Activated naive CD4-positive, alpha-beta T cell treated with anti-CD3 and anti-CD28 coated beads, Interleukin-2, amount 50 U/mL, for 24 hours (primary cell): ENCODE measurements at regions not wholly inside any gene's neighbourhood (a gene's known extent, or its start where the extent isn't known, plus 50 kb on each side); places are given as distances from the start of the nearest gene placed in this dataset.
A peak's percentile ranks its signal among the peaks of the same experiment; 100 is the strongest.
"Not testable (repeated sequence)": the region's sequence is repeated elsewhere in the genome, so short reads cannot be mapped to it uniquely, and the experiment has no call there.

Source experiments
- H3K27ac Mint-ChIP-seq: one replicate; pipeline ENCODE4 v1.8.0; 2021; ENCODE audit warnings: mild to moderate bottlenecking, mixed read lengths
- H3K27me3 Mint-ChIP-seq: one replicate; pipeline ENCODE4 v1.8.0; 2021; ENCODE audit warnings: mixed read lengths
- H3K36me3 Mint-ChIP-seq: one replicate; pipeline ENCODE4 v1.8.0; 2021; ENCODE audit warnings: mixed read lengths
- H3K4me1 Mint-ChIP-seq: one replicate; pipeline ENCODE4 v1.8.0; 2021; ENCODE audit warnings: mixed read lengths
- H3K4me3 Mint-ChIP-seq: one replicate; pipeline ENCODE4 v1.8.0; 2021; ENCODE audit warnings: mild to moderate bottlenecking, mixed read lengths
- H3K9me3 Mint-ChIP-seq: one replicate; pipeline ENCODE4 v1.8.0; 2021; ENCODE audit warnings: mixed read lengths

DNA sequence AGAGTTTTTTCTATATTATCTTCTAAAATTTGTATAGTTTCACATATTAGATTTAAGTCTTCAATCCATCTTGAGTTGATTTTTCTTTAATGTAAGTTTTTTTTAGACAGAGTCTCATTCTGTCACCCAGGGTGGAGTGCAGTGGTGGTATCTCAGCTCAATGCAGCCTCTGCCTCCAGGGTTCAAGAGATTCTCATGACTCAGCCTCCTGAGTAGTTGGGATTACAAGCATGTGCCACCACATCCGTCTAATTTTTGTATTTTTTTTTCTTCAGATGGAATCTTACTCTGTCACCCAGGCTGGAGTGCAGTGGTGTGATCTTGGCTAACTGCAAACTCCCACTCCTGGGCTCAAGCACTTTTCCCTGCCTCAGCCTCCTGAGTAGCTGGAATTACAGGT, 143.4 kb upstream of the ZNF92 start:
- Mint-ChIP-seq H3K27me3 (peaks cover 1% of the 10 kb centered on the region), H3K9me3 (no peaks in the 10 kb centered on the region), H3K27ac (no peak overlapping the region), H3K4me1 (peaks cover 10% of the 10 kb centered on the region), H3K36me3 (no peaks in the 10 kb centered on the region), H3K4me3 (no peak overlapping the region)

DNA sequence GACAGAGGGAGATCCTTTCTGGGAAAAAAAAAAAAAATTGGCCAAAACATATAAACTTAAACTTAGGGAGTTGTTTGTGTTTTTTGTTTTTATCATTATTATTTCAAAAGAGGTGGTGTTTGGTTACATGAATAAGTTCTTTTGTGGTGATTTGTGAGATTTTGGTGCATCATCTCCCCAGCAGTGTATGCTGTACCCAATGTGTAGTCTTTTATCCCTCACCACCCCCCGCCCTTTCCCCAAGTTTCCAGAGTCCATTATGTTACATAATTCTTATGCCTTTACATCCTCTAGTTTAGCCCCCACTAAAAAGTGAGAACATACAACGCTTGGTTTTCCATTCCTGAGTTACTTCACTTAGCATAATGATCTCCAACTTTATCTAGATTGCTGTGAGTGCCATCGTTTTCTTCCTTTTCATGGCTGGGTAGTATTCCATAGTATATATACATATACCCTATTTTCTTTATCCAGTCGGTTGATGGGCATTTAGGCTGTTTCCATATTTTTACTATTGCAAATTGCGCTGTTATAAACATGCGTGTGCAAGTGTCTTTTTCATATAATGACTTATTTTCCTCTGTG, 148.1 kb upstream of the ZNF92 start:
- no peaks in the 10 kb centered on the region for H3K36me3 Mint-ChIP-seq
- no peak overlapping the region for H3K4me3 Mint-ChIP-seq
- no peaks in the 10 kb centered on the region for H3K27me3 Mint-ChIP-seq
- no peaks in the 10 kb centered on the region for H3K4me1 Mint-ChIP-seq
- H3K27ac Mint-ChIP-seq, result no peak overlapping the region
- H3K9me3 Mint-ChIP-seq, result no peaks in the 10 kb centered on the region

- H3K4me3 Mint-ChIP-seq, result no peak overlapping the region
Measured at GRCh38 chr7:65222655-65223054, 151.0 kb upstream of the ZNF92 start.

DNA sequence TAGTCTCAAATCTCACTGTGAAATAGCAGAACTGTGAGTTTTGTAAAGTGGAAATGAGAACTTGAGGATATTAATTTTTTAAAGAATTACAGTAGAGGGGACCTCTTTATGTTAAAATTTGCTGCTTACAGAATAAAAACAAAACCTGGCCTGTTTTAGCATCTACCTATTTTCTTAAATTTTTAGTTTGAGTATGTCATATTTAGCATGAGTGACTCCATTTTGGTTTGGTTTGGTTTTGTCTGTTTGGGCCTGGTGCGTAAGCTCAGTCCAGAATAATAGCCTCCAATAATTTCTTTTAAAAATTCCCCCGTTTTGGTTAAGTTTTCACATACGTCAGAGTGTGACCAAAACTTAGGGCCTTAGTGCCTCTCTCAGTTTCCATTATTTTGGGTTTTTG, 152.0 kb upstream of the ZNF92 start:
- Mint-ChIP-seq H3K36me3 (no peaks in the 10 kb centered on the region), H3K27me3 (no peaks in the 10 kb centered on the region), H3K4me3 (no peak overlapping the region), H3K27ac (no peak overlapping the region), H3K9me3 (no peaks in the 10 kb centered on the region), H3K4me1 (no peaks in the 10 kb centered on the region)

More at GRCh38 chr7:65222655-65223054, 151.0 kb upstream of the ZNF92 start:
- H3K27ac Mint-ChIP-seq, result no peak overlapping the region
- H3K4me1 Mint-ChIP-seq, result no peaks in the 10 kb centered on the region
- no peaks in the 10 kb centered on the region for H3K9me3 Mint-ChIP-seq
- no peaks in the 10 kb centered on the region for H3K36me3 Mint-ChIP-seq
- no peaks in the 10 kb centered on the region for H3K27me3 Mint-ChIP-seq

GRCh38 chr7:65219623-65220022, 154.0 kb upstream of the ZNF92 start:
- no peaks in the 10 kb centered on the region for H3K36me3 Mint-ChIP-seq
- H3K27me3 Mint-ChIP-seq, result peaks cover 2% of the 10 kb centered on the region
- no peaks in the 10 kb centered on the region for H3K9me3 Mint-ChIP-seq
- no peaks in the 10 kb centered on the region for H3K4me1 Mint-ChIP-seq
- H3K27ac Mint-ChIP-seq, result no peak overlapping the region
- no peak overlapping the region for H3K4me3 Mint-ChIP-seq

DNA sequence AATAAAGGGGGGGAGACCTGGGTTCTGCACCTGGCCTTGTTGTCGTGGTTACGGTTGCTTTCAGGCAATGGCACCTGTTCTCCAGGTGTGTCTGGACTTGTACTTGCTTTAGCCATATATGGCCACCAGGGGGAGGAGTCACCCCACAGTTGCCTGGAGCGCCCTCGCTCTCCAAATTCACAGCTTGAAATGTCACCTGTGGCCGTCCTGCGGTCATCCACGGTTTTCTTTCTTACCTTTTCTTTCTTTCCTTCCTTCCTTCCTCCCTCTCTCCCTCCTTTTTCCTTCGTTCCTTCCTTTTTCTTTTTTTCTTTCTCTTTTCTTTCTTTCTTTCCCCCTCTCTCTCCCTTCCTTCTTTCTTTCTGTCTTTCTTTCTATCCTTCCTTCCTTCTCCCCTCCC, 157.2 kb upstream of the ZNF92 start:
- Mint-ChIP-seq H3K27ac (peak overlapping the region; percentile 10), H3K9me3 (no peaks in the 10 kb centered on the region), H3K4me1 (no peaks in the 10 kb centered on the region), H3K27me3 (peaks cover 2% of the 10 kb centered on the region), H3K4me3 (no peak overlapping the region), H3K36me3 (no peaks in the 10 kb centered on the region)

DNA sequence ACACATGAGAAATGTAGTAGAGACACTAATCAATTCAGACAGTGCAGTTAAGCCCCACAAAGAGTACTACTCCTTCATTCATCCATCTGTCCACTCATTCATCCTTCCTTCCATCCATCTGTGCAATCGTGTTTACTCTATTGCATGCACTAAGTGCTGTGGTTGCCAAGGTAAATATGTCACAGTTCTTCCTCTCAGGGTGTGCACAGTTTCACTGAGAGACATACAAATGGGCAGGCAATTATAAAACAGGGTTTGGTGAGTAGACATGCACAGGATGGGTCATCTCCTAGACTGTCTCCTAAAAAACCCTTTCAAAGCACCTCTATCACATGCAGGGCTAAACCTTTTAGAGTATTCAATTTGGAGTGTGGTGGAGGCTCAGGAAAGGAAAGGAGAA, 160.4 kb upstream of the ZNF92 start:
- not testable (repeated sequence) for H3K4me3 Mint-ChIP-seq, H3K36me3 Mint-ChIP-seq, H3K4me1 Mint-ChIP-seq, H3K9me3 Mint-ChIP-seq, H3K27ac Mint-ChIP-seq, H3K27me3 Mint-ChIP-seq

GRCh38 chr7:65199221-65199620, 174.4 kb upstream of the ZNF92 start:
- H3K27me3 Mint-ChIP-seq, H3K4me1 Mint-ChIP-seq, H3K9me3 Mint-ChIP-seq, H3K4me3 Mint-ChIP-seq, H3K27ac Mint-ChIP-seq, H3K36me3 Mint-ChIP-seq: not testable (repeated sequence)

DNA sequence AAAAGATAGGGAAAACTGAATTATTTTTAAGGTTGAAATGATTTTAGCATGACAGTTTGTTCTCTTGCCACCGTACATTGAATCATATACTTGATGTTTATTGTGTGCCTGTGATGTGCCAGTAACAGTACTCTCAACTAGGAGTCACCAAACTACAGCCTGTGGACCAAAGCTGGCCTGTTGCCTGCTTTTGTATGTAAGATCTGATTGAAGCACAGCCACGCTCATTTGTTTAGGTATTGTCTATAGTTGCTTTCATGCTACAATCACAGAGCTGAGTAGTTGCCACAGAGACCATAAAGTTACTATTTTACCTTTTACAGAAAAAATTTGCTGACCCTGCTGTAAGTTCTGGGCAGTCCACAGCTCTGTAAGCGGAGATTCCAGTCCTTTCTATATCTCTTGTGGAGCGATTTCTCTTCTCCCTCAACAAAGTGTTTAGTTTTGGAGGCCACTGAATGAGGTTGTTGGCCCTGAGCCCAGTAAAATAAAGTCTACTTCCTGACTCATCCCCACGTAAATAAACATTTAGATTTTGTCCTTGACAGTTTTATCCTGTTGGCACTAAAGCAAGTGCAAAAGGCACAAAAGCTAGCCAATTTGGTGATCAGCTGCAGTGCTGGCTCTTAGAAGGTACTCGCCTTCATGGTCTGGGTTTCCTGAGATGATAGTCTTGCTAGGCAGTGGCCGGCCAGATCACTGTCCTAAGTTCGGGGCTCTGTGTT, 180.2 kb upstream of the ZNF92 start:
- not testable (repeated sequence) for H3K4me3 Mint-ChIP-seq, H3K9me3 Mint-ChIP-seq, H3K36me3 Mint-ChIP-seq, H3K27ac Mint-ChIP-seq, H3K27me3 Mint-ChIP-seq, H3K4me1 Mint-ChIP-seq

DNA sequence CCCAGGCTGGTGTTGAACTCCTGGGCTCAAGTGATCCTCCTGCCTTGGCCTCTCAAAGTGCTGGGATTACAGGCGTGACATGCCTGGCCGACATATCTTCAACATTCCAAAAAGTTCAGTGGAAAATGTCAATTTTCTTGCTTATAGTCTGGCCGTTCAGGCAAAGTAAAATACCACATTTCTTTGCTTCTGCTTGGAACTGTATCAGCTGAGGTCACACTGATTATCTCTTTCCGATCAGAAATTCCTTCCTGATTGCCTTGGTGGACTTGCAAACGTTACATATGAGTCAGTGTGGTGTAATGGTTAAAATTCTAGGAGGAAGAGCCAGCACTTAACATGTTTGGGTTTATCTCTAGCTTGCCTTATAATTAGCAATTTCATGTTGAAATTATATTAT, 170.6 kb upstream of the ERV3-1 start:
- not testable (repeated sequence) for H3K36me3 Mint-ChIP-seq, H3K4me1 Mint-ChIP-seq, H3K4me3 Mint-ChIP-seq, H3K9me3 Mint-ChIP-seq, H3K27ac Mint-ChIP-seq, H3K27me3 Mint-ChIP-seq

GRCh38 chr7:65150105-65150504, 143.6 kb upstream of the ERV3-1 start:
- not testable (repeated sequence) for H3K27ac Mint-ChIP-seq, H3K27me3 Mint-ChIP-seq, H3K4me3 Mint-ChIP-seq, H3K36me3 Mint-ChIP-seq, H3K9me3 Mint-ChIP-seq, H3K4me1 Mint-ChIP-seq

- H3K27me3 Mint-ChIP-seq, H3K9me3 Mint-ChIP-seq, H3K36me3 Mint-ChIP-seq, H3K27ac Mint-ChIP-seq, H3K4me1 Mint-ChIP-seq, H3K4me3 Mint-ChIP-seq: not testable (repeated sequence)
Measured at GRCh38 chr7:65146118-65146914, 139.8 kb upstream of the ERV3-1 start.

GRCh38 chr7:65145710-65146109, 139.2 kb upstream of the ERV3-1 start:
- not testable (repeated sequence) for H3K27me3 Mint-ChIP-seq, H3K36me3 Mint-ChIP-seq, H3K4me1 Mint-ChIP-seq, H3K9me3 Mint-ChIP-seq, H3K4me3 Mint-ChIP-seq, H3K27ac Mint-ChIP-seq

DNA sequence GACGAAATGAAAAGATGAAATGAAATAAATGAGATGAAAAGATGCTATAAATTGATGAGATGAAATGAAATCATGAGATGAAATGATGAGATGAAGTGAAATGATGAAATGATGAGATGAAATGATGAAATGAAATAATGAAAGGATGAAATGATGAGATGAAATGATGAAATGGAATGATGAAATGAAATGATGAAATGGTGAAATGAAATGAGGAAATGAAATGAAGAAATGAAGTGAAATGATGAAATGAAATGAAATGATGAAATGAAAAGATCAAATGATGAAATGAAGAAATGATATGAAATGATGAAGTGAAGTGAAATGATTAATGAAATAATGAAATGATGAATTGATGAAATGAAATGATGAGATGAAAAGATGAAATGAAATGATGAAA, 138.5 kb upstream of the ERV3-1 start:
- H3K27me3 Mint-ChIP-seq, H3K36me3 Mint-ChIP-seq, H3K4me3 Mint-ChIP-seq, H3K9me3 Mint-ChIP-seq, H3K4me1 Mint-ChIP-seq, H3K27ac Mint-ChIP-seq: not testable (repeated sequence)

- H3K27me3 Mint-ChIP-seq, H3K9me3 Mint-ChIP-seq, H3K36me3 Mint-ChIP-seq, H3K4me1 Mint-ChIP-seq, H3K4me3 Mint-ChIP-seq, H3K27ac Mint-ChIP-seq: not testable (repeated sequence)
Measured at GRCh38 chr7:65144557-65144956, 138.1 kb upstream of the ERV3-1 start.

DNA sequence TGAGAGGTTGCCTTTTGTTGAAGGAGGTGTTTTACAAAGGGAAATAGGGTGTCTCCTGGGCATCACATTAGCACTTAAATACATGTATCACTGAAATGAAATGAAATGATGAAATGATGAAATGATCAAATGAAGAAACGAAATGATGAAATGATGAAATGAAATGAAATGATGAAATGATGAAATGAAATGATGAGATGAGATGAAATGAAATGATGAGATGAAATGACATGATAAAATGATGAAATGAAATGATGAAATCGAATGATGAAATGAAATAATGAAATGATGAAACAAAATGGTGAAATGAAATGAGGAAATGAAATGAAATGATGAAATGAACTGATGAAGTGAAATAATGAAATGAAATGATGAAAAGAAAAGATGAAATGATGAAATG, 137.6 kb upstream of the ERV3-1 start:
- H3K27me3 Mint-ChIP-seq, H3K4me3 Mint-ChIP-seq, H3K27ac Mint-ChIP-seq, H3K36me3 Mint-ChIP-seq, H3K9me3 Mint-ChIP-seq, H3K4me1 Mint-ChIP-seq: not testable (repeated sequence)

DNA sequence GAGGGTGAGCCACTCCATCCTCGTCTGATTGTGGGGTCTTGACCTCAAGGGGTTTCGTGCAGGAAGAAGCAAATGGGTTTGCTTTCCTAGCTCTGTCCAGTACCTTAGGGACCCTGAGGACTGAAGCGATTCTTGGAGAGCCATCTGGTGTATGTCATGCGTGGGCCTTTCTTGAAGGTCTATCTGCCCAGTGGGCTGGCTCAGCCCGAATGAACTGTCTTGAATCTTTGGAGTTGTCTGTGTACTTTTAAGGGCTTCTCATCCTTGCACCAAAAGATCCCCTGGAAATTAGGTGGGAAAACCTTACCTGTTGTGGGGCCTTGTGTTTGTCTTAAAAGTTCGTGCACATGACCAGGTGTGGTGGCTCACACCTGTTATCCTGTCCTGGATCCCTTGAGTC, 135.4 kb upstream of the ERV3-1 start:
- H3K36me3 Mint-ChIP-seq, H3K27ac Mint-ChIP-seq, H3K4me3 Mint-ChIP-seq, H3K9me3 Mint-ChIP-seq, H3K4me1 Mint-ChIP-seq, H3K27me3 Mint-ChIP-seq: not testable (repeated sequence)
